IMR-90 (cell line): ENCODE measurements at regions not wholly inside any gene's neighbourhood (a gene's known extent, or its start where the extent isn't known, plus 50 kb on each side); places are given as distances from the start of the nearest gene placed in this dataset.

Experiments used
- MAZ ChIP-seq: IDR thresholded peaks from 2 replicates; pipeline ENCODE4 v1.6.1; 2012; ENCODE audit warnings: low read depth, mild to moderate bottlenecking, low read length, improper control_type of control experiment, moderate library complexity, borderline replicate concordance
- MXI1 ChIP-seq: IDR thresholded peaks from 2 replicates; pipeline ENCODE4 v1.6.1; 2012; ENCODE audit warnings: low read depth, mild to moderate bottlenecking, low read length, moderate library complexity, borderline replicate concordance
- TF ChIP-seq, protein P1 (sequence below): conservative IDR thresholded peaks from 2 replicates; pipeline ENCODE4 v1.5.1; 2012; ENCODE audit warnings: mild to moderate bottlenecking, low read depth, low read length, improper control_type of control experiment

DNA sequence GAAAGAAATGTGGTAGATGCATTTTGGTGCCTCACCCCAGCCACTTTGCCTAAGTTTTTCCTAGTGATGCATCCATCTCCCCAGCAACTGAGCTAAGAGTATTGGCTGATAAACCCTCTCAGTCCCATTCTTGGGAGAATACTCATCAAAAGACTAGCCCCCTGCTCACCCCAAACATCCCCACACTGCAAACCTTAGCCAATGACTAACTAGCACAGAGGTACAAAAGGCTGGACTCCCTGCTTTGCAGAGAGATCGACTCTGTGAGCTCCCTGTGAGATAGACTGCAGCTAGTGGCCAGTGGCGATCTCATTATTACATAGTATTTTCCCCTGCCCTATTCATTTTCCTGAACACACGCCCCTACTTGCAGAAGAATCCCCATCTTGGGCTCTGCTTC is 155.3 kb downstream of the HHIPL2 start:
- TF ChIP-seq MXI1 = no peak
- TF ChIP-seq, protein P1, sequence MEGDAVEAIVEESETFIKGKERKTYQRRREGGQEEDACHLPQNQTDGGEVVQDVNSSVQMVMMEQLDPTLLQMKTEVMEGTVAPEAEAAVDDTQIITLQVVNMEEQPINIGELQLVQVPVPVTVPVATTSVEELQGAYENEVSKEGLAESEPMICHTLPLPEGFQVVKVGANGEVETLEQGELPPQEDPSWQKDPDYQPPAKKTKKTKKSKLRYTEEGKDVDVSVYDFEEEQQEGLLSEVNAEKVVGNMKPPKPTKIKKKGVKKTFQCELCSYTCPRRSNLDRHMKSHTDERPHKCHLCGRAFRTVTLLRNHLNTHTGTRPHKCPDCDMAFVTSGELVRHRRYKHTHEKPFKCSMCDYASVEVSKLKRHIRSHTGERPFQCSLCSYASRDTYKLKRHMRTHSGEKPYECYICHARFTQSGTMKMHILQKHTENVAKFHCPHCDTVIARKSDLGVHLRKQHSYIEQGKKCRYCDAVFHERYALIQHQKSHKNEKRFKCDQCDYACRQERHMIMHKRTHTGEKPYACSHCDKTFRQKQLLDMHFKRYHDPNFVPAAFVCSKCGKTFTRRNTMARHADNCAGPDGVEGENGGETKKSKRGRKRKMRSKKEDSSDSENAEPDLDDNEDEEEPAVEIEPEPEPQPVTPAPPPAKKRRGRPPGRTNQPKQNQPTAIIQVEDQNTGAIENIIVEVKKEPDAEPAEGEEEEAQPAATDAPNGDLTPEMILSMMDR = no peak
- peak; percentile 47; the same call in 1 of the 2 replicates for TF ChIP-seq MAZ
